Thyroid gland (tissue), 4 donors: ENCODE measurements at regions not wholly inside any gene's neighbourhood (a gene's known extent, or its start where the extent isn't known, plus 50 kb on each side); places are given as distances from the start of the nearest gene placed in this dataset.

Experiments
- DNase-seq, 2 donors: peaks; one replicate each; pipeline ENCODE4 v3.0.0-alpha.2; 2019
- H3K27ac ChIP-seq, 3 donors: fragments of 200-600 bp; sonication (generic); 1 replicate in 2 of 3; 2 replicates in 1 of 3; pipeline ENCODE4 v1.5.1; 2016 to 2019; ENCODE audit warnings: mild to moderate bottlenecking in 1 of 3, moderate library complexity in 1 of 3
- H3K27me3 ChIP-seq: fragments of 200-600 bp; sonication (generic); one replicate; pipeline ENCODE4 v1.5.1; 2019
- H3K36me3 ChIP-seq, 2 donors: fragments of 200-600 bp; sonication (generic); one replicate each; pipeline ENCODE4 v1.5.1; 2016 to 2019
- H3K4me1 ChIP-seq, 2 donors: fragments of 200-600 bp; sonication (generic); one replicate each; pipeline ENCODE4 v1.5.1; 2017 to 2019
- H3K4me3 ChIP-seq, 3 donors: fragments of 200-600 bp; sonication (generic); replicated peaks in 1 of 3; 1 replicate in 2 of 3; 2 replicates in 1 of 3; pipeline ENCODE4 v1.5.1; 2016; ENCODE audit warnings: mild to moderate bottlenecking in 1 of 3
- H3K9me3 ChIP-seq: fragments of 200-600 bp; sonication (generic); one replicate; pipeline ENCODE4 v1.5.1; 2017
- POLR2A ChIP-seq, 2 donors: fragments of 450-650 bp; IDR thresholded peaks; one replicate each; pipeline ENCODE4 v1.6.1; 2017; ENCODE audit warnings: antibody characterized with exemption in 2 of 2, mild to moderate bottlenecking in 2 of 2, moderate library complexity in 1 of 2
- WGBS, 2 donors: methylation state at CpG; one replicate each; pipeline ENCODE4 v1.1.5; 2017; 5-methylcytosine and 5-hydroxymethylcytosine counted together
- intact Hi-C: fragments of 100-400 bp; cut with DNase I; formaldehyde crosslinking; loops from one replicate; pipeline ENCODE4 v1.15.1; 2023
- TF ChIP-seq, protein P1 (sequence below), 6 experiments: fragments of 200-600 bp in 3 of 6; fragments of 450-650 bp in 3 of 6; sonication (generic) in 3 of 6; IDR thresholded peaks; one replicate each; pipeline ENCODE4 v1.5.1; 2016 to 2019; ENCODE audit warnings: antibody characterized with exemption in 6 of 6, mild to moderate bottlenecking in 2 of 6, inconsistent platforms in 1 of 6, moderate library complexity in 1 of 6

DNA sequence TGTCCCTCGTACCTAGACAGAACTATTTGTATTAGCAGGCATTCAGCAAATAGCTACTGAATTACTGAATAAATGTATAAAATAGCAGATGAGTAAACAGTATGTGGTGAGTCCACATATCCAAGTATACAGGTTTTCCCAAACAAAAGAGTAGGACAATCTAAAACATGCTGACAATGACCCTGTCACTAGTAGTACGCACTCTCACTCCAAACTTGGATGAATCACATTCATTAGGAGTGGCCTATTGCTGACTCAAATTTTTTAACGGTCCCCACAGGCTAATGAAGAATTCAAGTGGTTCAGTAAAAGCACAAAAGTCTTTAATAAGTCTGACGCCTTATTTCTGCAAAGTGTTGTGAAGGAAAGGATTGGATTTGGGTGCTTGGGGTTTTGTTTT lies 449.3 kb upstream of the THBS1 start:
- TF ChIP-seq POLR2A (IDR thresholded peaks at IDR 0.05), result no peak
- TF ChIP-seq, protein P1, sequence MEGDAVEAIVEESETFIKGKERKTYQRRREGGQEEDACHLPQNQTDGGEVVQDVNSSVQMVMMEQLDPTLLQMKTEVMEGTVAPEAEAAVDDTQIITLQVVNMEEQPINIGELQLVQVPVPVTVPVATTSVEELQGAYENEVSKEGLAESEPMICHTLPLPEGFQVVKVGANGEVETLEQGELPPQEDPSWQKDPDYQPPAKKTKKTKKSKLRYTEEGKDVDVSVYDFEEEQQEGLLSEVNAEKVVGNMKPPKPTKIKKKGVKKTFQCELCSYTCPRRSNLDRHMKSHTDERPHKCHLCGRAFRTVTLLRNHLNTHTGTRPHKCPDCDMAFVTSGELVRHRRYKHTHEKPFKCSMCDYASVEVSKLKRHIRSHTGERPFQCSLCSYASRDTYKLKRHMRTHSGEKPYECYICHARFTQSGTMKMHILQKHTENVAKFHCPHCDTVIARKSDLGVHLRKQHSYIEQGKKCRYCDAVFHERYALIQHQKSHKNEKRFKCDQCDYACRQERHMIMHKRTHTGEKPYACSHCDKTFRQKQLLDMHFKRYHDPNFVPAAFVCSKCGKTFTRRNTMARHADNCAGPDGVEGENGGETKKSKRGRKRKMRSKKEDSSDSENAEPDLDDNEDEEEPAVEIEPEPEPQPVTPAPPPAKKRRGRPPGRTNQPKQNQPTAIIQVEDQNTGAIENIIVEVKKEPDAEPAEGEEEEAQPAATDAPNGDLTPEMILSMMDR (IDR thresholded peaks at IDR 0.05), result no peak
- no peaks in the 10 kb centered on the region for H3K36me3 ChIP-seq
- H3K4me1 ChIP-seq, result peaks cover 8 to 11% of the 10 kb centered on the region in 2 donors
- WGBS, 2 donors, result 80 to 83% methylated on average over 4 of the region's 4 CpGs
- no peak overlapping the region for H3K4me3 ChIP-seq
- DNase-seq, result no peak
- H3K27ac ChIP-seq, result no peak overlapping the region
- intact Hi-C loops, result no loop called here
- H3K9me3 ChIP-seq, result no peaks in the 10 kb centered on the region
- H3K27me3 ChIP-seq, result no peaks in the 10 kb centered on the region

DNA sequence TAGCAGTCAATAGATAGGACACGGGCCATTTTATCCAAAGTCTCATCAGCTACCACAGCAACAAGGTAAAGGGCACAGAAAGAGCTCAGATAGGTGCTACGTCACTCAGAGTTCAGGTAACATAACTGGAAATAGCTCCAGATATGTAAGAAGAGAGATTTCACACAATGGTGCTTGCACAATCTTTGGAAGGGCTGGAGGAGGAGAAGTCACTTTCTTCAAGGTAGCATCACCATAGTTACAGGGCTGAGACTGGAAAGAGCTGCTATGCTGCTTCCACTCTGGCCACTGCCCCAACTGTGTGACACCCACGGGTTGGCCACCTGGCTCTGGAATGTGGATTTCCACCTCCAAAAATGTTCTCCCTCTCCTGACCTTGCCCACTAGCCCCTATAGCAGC lies 448.8 kb upstream of the THBS1 start:
- Histone ChIP-seq H3K9me3 (no peaks in the 10 kb centered on the region), H3K27ac (no peak overlapping the region), H3K4me1 (peaks cover 8 to 10% of the 10 kb centered on the region in 2 donors), H3K36me3 (no peaks in the 10 kb centered on the region), H3K4me3 (no peak overlapping the region), H3K27me3 (no peaks in the 10 kb centered on the region)
- TF ChIP-seq POLR2A (IDR thresholded peaks at IDR 0.05), result no peak
- TF ChIP-seq, protein P1 (IDR thresholded peaks at IDR 0.05), result no peak
- DNase-seq, result no peak
- 77 to 86% methylated on average over 3 of the region's 3 CpGs for WGBS, 2 donors
- intact Hi-C loops, result no loop called here

DNA sequence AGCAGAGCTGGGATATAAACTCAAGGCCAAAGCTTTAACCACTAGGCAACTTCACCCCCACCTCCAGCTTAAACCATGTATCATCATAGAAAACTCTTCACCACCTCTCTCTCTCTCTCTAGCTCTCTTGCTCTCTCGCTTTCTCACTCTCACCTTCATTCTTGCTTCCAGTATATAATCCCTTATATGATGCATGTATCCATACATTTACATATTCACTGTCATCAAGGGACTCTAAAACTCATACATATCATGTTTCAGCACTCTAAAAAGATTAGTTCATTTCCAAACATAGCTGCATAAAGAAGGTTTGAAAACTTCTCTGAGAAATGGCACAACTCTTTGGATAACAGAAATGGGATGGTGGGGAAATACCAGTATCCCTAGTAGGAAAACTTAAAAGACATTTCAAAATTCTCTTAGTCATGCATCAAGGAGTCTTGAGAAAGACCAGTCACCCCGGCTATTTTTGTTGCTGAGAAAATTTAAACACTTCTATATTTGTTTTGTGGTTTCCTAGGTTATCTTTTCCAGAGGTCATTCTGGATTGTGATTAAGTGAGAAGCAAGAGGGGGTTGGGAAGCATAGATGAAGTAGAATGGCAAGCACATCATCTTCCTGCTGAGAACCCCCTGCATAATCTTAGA lies 447.8 kb upstream of the THBS1 start:
- no peaks in the 10 kb centered on the region for H3K4me1 ChIP-seq
- no peaks in the 10 kb centered on the region for H3K36me3 ChIP-seq
- no peak overlapping the region for H3K27ac ChIP-seq
- TF ChIP-seq POLR2A (IDR thresholded peaks at IDR 0.05), result no peak
- TF ChIP-seq, protein P1 (IDR thresholded peaks at IDR 0.05), result no peak
- H3K9me3 ChIP-seq, result no peaks in the 10 kb centered on the region
- intact Hi-C loops, result no loop called here
- no peak for DNase-seq
- no peaks in the 10 kb centered on the region for H3K27me3 ChIP-seq
- WGBS, 2 donors, result 50 to 51% methylated on average over 2 of the region's 2 CpGs
- H3K4me3 ChIP-seq, result no peak overlapping the region

DNA sequence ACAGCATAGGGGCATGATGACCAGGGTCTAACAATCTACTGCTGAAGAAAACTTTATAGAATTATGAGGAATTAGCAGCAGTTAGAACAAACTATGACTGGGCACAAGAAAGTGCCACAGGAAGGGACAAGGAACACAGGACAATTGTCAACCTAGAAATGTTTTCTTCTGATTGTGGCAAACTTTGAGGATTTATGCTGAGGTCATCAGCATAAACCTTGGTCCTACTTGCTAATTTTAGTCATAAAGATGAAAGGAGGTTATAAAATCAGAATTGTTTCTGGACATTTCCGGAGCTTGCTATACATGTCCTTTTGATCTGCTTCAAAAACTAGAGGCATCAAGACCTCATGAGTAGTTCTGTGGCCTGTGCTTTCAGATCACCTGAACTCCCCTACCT lies 446.6 kb upstream of the THBS1 start:
- H3K36me3 ChIP-seq, result no peaks in the 10 kb centered on the region
- DNase-seq, result no peak
- no peaks in the 10 kb centered on the region for H3K9me3 ChIP-seq
- no peak overlapping the region for H3K27ac ChIP-seq
- intact Hi-C loops, result no loop called here
- 97 to 100% methylated on average over 1 of the region's 1 CpG for WGBS, 2 donors
- H3K27me3 ChIP-seq, result no peaks in the 10 kb centered on the region
- H3K4me3 ChIP-seq, result no peak overlapping the region
- H3K4me1 ChIP-seq, result no peaks in the 10 kb centered on the region
- no peak for TF ChIP-seq POLR2A (IDR thresholded peaks at IDR 0.05)
- TF ChIP-seq, protein P1 (IDR thresholded peaks at IDR 0.05), result no peak

DNA sequence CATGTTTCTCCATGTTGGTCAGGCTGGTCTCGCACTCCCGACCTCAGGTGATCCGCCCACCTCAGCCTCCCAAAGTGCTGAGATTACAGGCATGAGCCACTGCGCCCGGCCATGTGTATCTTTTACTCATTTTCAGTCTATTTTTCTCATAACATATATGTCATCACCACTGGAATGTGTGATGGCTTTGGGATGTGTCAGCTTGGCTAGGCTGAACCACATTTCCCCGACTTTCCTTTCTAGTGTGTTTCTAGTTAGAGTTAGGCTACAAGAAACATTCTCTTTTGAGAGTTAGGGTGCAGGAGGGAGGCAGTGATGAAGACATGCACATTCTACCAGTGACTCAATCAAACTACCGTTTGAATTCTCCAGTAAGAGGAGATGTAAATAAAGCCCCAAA lies 444.9 kb upstream of the THBS1 start:
- Histone ChIP-seq H3K27ac (no peak overlapping the region), H3K4me3 (no peak overlapping the region), H3K9me3 (no peaks in the 10 kb centered on the region), H3K36me3 (no peaks in the 10 kb centered on the region), H3K4me1 (no peaks in the 10 kb centered on the region), H3K27me3 (no peaks in the 10 kb centered on the region)
- intact Hi-C loops, result no loop called here
- DNase-seq, result no peak
- no peak for TF ChIP-seq POLR2A (IDR thresholded peaks at IDR 0.05)
- TF ChIP-seq, protein P1 (IDR thresholded peaks at IDR 0.05), result no peak
- 91 to 94% methylated on average over 7 of the region's 7 CpGs for WGBS, 2 donors
